GM12873 (cell line): ENCODE measurements at regions not wholly inside any gene's neighbourhood (a gene's known extent, or its start where the extent isn't known, plus 50 kb on each side); places are given as distances from the start of the nearest gene placed in this dataset.

Source experiments
- TF ChIP-seq, protein P1 (sequence below): IDR thresholded peaks from 2 replicates; pipeline ENCODE4 v1.5.1; 2012; ENCODE audit warnings: low read depth, mild to moderate bottlenecking, moderate library complexity, low read length, control low read depth; ENCODE audit not compliant: insufficient read depth; ENCODE audit errors: missing control alignments

DNA sequence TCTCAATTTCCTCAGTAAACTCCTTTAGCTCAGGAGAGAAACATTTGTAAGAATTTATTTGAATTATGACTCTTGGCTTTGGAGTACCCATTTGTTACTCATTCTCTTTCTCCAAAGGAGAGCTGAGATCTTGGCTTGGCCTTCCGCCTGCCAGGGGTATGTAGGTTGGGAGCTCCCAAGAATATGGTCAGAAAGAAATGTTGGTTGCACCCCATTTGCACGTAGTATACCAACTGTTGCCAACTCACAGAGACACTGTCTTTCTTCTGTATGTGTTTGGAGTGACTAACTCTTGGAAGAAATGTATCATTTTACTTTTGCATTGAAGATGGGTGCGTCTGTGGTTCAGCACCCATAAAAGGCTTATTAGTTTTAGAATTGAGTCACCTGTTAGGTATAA is 708.5 kb upstream of the SORCS1 start:
- TF ChIP-seq, protein P1, sequence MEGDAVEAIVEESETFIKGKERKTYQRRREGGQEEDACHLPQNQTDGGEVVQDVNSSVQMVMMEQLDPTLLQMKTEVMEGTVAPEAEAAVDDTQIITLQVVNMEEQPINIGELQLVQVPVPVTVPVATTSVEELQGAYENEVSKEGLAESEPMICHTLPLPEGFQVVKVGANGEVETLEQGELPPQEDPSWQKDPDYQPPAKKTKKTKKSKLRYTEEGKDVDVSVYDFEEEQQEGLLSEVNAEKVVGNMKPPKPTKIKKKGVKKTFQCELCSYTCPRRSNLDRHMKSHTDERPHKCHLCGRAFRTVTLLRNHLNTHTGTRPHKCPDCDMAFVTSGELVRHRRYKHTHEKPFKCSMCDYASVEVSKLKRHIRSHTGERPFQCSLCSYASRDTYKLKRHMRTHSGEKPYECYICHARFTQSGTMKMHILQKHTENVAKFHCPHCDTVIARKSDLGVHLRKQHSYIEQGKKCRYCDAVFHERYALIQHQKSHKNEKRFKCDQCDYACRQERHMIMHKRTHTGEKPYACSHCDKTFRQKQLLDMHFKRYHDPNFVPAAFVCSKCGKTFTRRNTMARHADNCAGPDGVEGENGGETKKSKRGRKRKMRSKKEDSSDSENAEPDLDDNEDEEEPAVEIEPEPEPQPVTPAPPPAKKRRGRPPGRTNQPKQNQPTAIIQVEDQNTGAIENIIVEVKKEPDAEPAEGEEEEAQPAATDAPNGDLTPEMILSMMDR, result no peak

DNA sequence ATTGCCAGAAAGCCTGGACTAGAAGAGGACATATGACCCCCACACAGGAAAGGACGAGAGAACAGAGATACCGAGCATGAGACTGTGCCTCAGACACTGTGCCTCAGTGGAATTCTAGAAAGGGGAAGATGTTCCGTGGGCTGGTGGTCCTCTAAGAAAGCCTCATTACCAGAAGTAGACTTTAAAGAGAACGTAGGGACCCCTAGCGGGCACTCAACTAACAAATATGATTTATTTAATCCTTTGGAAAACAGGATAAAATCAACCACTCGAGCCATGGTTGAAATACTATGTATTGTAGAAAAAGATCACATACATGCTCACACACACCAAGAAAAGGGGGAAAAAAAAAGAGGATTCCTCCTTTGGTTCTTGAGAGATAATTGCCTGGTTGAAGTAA is 701.2 kb upstream of the SORCS1 start:
- TF ChIP-seq, protein P1, result no peak

DNA sequence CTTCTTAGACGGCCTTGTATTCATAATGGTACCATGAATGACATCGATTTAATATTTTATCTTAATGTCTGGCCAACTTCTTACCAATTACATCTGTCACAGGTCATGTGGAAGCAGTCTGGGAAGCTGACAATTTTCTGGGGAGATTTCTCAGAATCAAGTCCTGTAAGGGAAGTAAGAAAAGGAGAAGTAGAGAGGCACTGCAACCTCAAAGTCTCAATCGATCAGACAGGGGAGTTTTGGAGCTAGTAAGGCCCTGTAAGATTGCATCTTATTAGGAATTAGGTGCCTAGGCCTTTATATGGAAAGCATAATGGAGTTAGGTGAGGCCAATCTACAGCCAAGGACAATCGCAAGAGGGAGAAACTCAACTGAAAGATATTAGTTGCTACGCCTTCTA is 694.6 kb upstream of the SORCS1 start:
- TF ChIP-seq, protein P1, result no peak

DNA sequence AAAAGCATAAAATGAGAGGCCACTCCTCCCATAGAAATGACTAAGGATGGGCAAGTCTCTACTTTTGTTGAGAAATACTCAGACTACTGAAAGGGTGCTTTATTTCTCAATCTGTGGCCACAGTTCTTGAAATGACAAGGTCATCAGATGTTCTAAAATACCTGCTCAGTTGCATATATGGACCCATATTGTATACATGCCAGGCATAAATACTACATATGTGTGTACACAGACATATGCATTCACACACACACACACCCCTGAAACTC is 691.5 kb upstream of the SORCS1 start:
- TF ChIP-seq, protein P1, result no peak

DNA sequence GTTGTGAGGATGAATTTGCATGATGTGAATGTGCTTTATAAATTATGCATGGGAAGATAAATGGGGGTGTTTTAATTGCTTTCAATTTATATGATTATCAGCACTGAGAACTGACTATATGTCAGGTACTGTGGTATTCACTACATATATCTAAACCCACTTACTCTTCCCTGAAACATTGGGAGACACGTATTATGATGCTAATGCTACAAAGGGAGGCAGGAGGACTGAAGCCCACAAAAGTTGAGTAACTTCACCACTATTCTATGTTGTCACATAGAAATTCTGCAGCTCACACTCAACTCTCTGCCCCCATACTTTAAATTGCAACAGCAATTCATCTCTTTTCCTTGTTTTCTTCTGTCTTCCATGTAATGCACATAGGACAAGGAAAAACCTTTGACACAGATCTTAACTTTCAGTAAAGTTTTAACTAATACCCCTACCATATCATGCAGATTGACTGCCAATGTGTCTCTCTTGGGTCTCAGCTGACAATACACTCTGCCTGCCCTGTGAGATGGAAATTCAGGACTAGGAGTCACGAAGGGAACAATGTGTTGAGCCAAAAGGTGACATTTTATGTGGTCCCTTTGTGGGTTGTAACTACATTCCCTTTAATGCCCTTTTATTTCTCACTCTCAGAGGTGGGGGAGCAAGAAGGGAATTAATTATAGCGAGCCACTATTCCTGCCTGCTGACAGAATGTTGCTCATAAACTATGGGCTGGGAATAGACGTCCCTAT is 691.0 kb upstream of the SORCS1 start:
- TF ChIP-seq, protein P1, result no peak

DNA sequence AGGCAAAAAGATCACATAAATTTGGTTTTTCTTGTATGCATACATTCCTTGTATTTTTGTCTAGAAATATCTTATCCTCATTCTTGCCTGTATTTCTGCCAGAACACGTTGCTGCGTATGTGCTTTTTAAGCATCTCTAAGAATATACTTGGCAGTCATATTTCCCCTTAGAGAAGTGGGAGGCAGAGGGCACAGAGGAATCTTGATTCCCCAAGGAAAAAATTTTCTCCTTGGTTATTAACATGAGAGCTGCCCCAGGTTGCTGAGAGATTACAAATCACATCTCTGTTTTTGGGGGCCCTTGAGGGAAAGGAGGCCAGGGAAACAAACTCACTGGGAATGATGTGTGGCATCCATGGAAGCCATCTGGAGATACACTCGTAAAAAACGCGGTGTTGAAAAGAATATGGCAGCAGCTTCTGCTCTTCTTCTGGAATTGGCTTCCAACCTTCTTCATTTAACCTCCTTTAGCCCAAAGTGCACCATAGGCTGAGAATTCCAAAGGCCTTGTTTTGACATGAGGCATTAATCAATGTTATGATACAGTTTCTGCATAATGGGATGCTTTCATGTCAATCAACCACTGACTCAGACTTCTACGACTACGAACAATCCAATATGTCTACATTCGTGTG is 684.3 kb upstream of the SORCS1 start:
- TF ChIP-seq, protein P1, result no peak

DNA sequence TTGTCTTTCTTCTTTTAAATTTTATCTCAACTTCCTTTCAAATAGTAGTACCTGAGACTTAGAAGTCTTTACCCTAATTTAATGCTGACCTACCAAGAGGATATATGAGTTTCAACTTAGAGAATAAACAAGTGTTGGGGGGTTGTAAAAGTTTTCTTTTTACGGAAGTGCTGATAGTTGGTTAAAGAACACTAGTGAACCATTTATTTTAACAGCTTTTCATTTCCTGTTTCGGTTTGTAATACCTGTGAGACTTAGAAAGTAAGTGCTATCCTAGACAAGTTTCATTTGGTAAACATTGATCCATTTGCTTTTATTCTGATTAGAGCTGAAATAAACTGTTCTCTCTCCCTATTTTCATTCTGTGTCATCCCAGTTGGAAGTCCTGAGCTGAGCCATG is 683.1 kb upstream of the SORCS1 start:
- TF ChIP-seq, protein P1, result no peak
